GM23338 (cell line): ENCODE measurements at regions not wholly inside any gene's neighbourhood (a gene's known extent, or its start where the extent isn't known, plus 50 kb on each side); places are given as distances from the start of the nearest gene placed in this dataset.

ENCODE experiments used
- ATAC-seq: fragments of 200-7000 bp; cut with Tn5 transposase; 3 replicates; pipeline ENCODE4 v1.9.1; 2020
- DNase-seq: peaks from one replicate; pipeline ENCODE4 v3.0.0-alpha.2; 2015; ENCODE audit warnings: low spot score
- H2AFZ ChIP-seq: fragments of 200-600 bp; sonication (generic); 2 replicates; pipeline ENCODE4 v1.8.0; 2016; ENCODE audit warnings: antibody characterized with exemption, mild to moderate bottlenecking, moderate library complexity
- H3F3A ChIP-seq: fragments of 200-600 bp; sonication (generic); replicated peaks from 2 replicates; pipeline ENCODE4 v1.8.0; 2017; ENCODE audit warnings: antibody characterized with exemption, mixed run types, low read depth
- H3K27ac ChIP-seq: fragments of 200-600 bp; sonication (generic); 2 replicates; pipeline ENCODE4 v1.6.1; 2016; ENCODE audit warnings: low read depth
- H3K27me3 ChIP-seq: fragments of 200-600 bp; sonication (generic); 2 replicates; pipeline ENCODE4 v1.8.0; 2016; ENCODE audit warnings: mild to moderate bottlenecking, mixed run types, moderate library complexity; ENCODE audit not compliant: insufficient read depth
- H3K36me3 ChIP-seq: fragments of 200-600 bp; sonication (generic); 2 replicates; pipeline ENCODE4 v1.8.0; 2016; ENCODE audit warnings: mild to moderate bottlenecking; ENCODE audit not compliant: insufficient read depth
- H3K4me1 ChIP-seq: fragments of 200-600 bp; sonication (generic); 2 replicates; pipeline ENCODE4 v1.8.0; 2016; ENCODE audit warnings: mild to moderate bottlenecking, moderate library complexity; ENCODE audit not compliant: insufficient read depth
- H3K4me2 ChIP-seq: fragments of 200-600 bp; sonication (generic); 2 replicates; pipeline ENCODE4 v1.7.1; 2017; ENCODE audit warnings: mixed run types
- H3K4me3 ChIP-seq: fragments of 200-600 bp; sonication (generic); 2 replicates; pipeline ENCODE4 v1.6.1; 2016; ENCODE audit warnings: mixed run types
- H3K79me2 ChIP-seq: fragments of 200-600 bp; sonication (generic); replicated peaks from 2 replicates; pipeline ENCODE4 v1.8.0; 2017; ENCODE audit warnings: mild to moderate bottlenecking; ENCODE audit not compliant: insufficient read depth
- H3K9me2 ChIP-seq: fragments of 200-600 bp; sonication (generic); 2 replicates; pipeline ENCODE4 v1.8.0; 2017; ENCODE audit not compliant: insufficient read depth
- H4K20me1 ChIP-seq: fragments of 200-600 bp; sonication (generic); replicated peaks from 2 replicates; pipeline ENCODE4 v1.8.0; 2017; ENCODE audit warnings: mild to moderate bottlenecking; ENCODE audit not compliant: insufficient read depth
- H3K27ac Mint-ChIP-seq: 2 replicates; pipeline ENCODE4 v1.8.0; 2020; ENCODE audit warnings: inconsistent platforms, mild to moderate bottlenecking, moderate library complexity, mixed read lengths
- H3K27me3 Mint-ChIP-seq: 3 replicates; pipeline ENCODE4 v1.8.0; 2022; ENCODE audit warnings: low read depth, mild to moderate bottlenecking, moderate library complexity, mixed read lengths, inconsistent platforms; ENCODE audit not compliant: insufficient read depth, poor library complexity
- H3K36me3 Mint-ChIP-seq: 3 replicates; pipeline ENCODE4 v1.8.0; 2021; ENCODE audit warnings: low read depth, mild to moderate bottlenecking, inconsistent platforms, moderate library complexity, mixed read lengths
- H3K4me1 Mint-ChIP-seq: 3 replicates; pipeline ENCODE4 v1.8.0; 2020; ENCODE audit warnings: mild to moderate bottlenecking, inconsistent platforms, mixed read lengths
- H3K4me3 Mint-ChIP-seq: 3 replicates; pipeline ENCODE4 v1.8.0; 2021; ENCODE audit warnings: moderate library complexity, mild to moderate bottlenecking, inconsistent platforms, mixed read lengths
- H3K9me3 Mint-ChIP-seq: 3 replicates; pipeline ENCODE4 v1.8.0; 2020; ENCODE audit warnings: moderate library complexity, mild to moderate bottlenecking, inconsistent platforms, mixed read lengths
- CREB1 ChIP-seq: fragments of 250-450 bp; sonication (Bioruptor Pico); IDR thresholded peaks from 2 replicates; pipeline ENCODE4 v1.5.0; 2020; ENCODE audit warnings: low read depth, mild to moderate bottlenecking, moderate library complexity
- EZH2 ChIP-seq: fragments of 200-600 bp; sonication (generic); IDR thresholded peaks from one replicate; pipeline ENCODE4 v1.8.0; 2017; ENCODE audit warnings: antibody characterized with exemption, mild to moderate bottlenecking, low read depth; ENCODE audit not compliant: unreplicated experiment
- EZH2phosphoT487 ChIP-seq: fragments of 200-600 bp; sonication (generic); IDR thresholded peaks from one replicate; pipeline ENCODE4 v1.8.1; 2018; ENCODE audit warnings: antibody characterized with exemption; ENCODE audit not compliant: unreplicated experiment
- JUNB ChIP-seq: IDR thresholded peaks from one replicate; pipeline ENCODE4 v1.6.1; 2016; ENCODE audit warnings: antibody characterized with exemption; ENCODE audit not compliant: unreplicated experiment
- NANOG ChIP-seq: IDR thresholded peaks from 2 replicates; pipeline ENCODE4 v1.6.1; 2016; ENCODE audit warnings: antibody characterized with exemption, borderline replicate concordance
- POLR2AphosphoS5 ChIP-seq: IDR thresholded peaks from 2 replicates; pipeline ENCODE4 v1.6.1; 2016; ENCODE audit warnings: antibody characterized with exemption, low read depth
- STAT1 ChIP-seq: IDR thresholded peaks from one replicate; pipeline ENCODE4 v1.6.1; 2016; ENCODE audit warnings: antibody characterized with exemption; ENCODE audit not compliant: unreplicated experiment
- ZNF114 ChIP-seq: fragments of 250-450 bp; sonication (Bioruptor Pico); IDR thresholded peaks from 2 replicates; pipeline ENCODE4 v1.5.0; 2020; ENCODE audit warnings: mild to moderate bottlenecking, moderate library complexity
- ZNF331 ChIP-seq: fragments of 250-450 bp; sonication (Bioruptor Pico); IDR thresholded peaks from 2 replicates; pipeline ENCODE4 v1.5.0; 2020; ENCODE audit warnings: low read depth, mild to moderate bottlenecking, moderate library complexity
- TF ChIP-seq, protein P1 (sequence below): fragments of 250-450 bp; sonication (Bioruptor Pico); IDR thresholded peaks from 2 replicates; pipeline ENCODE4 v1.5.0; 2020; ENCODE audit warnings: mild to moderate bottlenecking, moderate library complexity
- TF ChIP-seq, protein P2 (sequence below): IDR thresholded peaks from one replicate; pipeline ENCODE4 v1.6.1; 2018; ENCODE audit warnings: antibody characterized with exemption; ENCODE audit not compliant: unreplicated experiment
- TF ChIP-seq, protein P3 (sequence below), 2 experiments: fragments of 200-600 bp in 1 of 2; sonication (generic) in 1 of 2; conservative IDR thresholded peaks; 2 replicates each; pipeline versions ENCODE4 v1.5.1 to v1.6.1; 2016 to 2017; ENCODE audit warnings: antibody characterized with exemption in 2 of 2, low read depth in 2 of 2, mild to moderate bottlenecking in 2 of 2, moderate library complexity in 1 of 2
- TF ChIP-seq, protein P4 (sequence below): IDR thresholded peaks from 2 replicates; pipeline ENCODE4 v1.6.1; 2016; ENCODE audit warnings: antibody characterized with exemption

DNA sequence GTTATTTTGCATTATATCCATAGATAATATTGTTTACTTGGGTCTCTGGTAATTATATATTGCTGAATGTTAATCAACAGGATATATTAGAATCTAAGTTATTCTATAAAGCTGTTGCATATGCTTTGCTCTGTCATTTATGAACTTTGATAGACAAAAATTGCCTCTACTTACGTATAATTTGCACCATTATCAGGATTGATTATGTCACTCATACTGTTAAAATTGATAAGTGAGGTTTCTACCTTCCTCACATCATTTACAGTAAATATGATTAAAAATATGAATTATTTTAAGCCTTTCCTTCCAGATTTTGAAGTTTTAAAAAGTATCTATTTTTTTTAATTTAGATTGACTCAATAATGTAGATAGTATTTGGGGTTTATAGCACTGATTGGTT lies 1540.4 kb upstream of the PRMT6 start:
- Histone ChIP-seq H3F3A (no peaks in the 10 kb centered on the region), H3K4me2 (no peak overlapping the region), H3K36me3 (no peaks in the 10 kb centered on the region), H3K4me1 (no peaks in the 10 kb centered on the region), H3K79me2 (no peaks in the 10 kb centered on the region), H4K20me1 (no peaks in the 10 kb centered on the region), H2AFZ (no peak overlapping the region), H3K27ac (no peak overlapping the region), H3K4me3 (no peak overlapping the region), H3K9me2 (no peaks in the 10 kb centered on the region), H3K27me3 (no peaks in the 10 kb centered on the region)
- Mint-ChIP-seq H3K4me3 (no peak overlapping the region), H3K27me3 (no peaks in the 10 kb centered on the region), H3K36me3 (no peaks in the 10 kb centered on the region), H3K27ac (no peak overlapping the region), H3K9me3 (no peaks in the 10 kb centered on the region), H3K4me1 (no peaks in the 10 kb centered on the region)
- TF ChIP-seq, protein P1, sequence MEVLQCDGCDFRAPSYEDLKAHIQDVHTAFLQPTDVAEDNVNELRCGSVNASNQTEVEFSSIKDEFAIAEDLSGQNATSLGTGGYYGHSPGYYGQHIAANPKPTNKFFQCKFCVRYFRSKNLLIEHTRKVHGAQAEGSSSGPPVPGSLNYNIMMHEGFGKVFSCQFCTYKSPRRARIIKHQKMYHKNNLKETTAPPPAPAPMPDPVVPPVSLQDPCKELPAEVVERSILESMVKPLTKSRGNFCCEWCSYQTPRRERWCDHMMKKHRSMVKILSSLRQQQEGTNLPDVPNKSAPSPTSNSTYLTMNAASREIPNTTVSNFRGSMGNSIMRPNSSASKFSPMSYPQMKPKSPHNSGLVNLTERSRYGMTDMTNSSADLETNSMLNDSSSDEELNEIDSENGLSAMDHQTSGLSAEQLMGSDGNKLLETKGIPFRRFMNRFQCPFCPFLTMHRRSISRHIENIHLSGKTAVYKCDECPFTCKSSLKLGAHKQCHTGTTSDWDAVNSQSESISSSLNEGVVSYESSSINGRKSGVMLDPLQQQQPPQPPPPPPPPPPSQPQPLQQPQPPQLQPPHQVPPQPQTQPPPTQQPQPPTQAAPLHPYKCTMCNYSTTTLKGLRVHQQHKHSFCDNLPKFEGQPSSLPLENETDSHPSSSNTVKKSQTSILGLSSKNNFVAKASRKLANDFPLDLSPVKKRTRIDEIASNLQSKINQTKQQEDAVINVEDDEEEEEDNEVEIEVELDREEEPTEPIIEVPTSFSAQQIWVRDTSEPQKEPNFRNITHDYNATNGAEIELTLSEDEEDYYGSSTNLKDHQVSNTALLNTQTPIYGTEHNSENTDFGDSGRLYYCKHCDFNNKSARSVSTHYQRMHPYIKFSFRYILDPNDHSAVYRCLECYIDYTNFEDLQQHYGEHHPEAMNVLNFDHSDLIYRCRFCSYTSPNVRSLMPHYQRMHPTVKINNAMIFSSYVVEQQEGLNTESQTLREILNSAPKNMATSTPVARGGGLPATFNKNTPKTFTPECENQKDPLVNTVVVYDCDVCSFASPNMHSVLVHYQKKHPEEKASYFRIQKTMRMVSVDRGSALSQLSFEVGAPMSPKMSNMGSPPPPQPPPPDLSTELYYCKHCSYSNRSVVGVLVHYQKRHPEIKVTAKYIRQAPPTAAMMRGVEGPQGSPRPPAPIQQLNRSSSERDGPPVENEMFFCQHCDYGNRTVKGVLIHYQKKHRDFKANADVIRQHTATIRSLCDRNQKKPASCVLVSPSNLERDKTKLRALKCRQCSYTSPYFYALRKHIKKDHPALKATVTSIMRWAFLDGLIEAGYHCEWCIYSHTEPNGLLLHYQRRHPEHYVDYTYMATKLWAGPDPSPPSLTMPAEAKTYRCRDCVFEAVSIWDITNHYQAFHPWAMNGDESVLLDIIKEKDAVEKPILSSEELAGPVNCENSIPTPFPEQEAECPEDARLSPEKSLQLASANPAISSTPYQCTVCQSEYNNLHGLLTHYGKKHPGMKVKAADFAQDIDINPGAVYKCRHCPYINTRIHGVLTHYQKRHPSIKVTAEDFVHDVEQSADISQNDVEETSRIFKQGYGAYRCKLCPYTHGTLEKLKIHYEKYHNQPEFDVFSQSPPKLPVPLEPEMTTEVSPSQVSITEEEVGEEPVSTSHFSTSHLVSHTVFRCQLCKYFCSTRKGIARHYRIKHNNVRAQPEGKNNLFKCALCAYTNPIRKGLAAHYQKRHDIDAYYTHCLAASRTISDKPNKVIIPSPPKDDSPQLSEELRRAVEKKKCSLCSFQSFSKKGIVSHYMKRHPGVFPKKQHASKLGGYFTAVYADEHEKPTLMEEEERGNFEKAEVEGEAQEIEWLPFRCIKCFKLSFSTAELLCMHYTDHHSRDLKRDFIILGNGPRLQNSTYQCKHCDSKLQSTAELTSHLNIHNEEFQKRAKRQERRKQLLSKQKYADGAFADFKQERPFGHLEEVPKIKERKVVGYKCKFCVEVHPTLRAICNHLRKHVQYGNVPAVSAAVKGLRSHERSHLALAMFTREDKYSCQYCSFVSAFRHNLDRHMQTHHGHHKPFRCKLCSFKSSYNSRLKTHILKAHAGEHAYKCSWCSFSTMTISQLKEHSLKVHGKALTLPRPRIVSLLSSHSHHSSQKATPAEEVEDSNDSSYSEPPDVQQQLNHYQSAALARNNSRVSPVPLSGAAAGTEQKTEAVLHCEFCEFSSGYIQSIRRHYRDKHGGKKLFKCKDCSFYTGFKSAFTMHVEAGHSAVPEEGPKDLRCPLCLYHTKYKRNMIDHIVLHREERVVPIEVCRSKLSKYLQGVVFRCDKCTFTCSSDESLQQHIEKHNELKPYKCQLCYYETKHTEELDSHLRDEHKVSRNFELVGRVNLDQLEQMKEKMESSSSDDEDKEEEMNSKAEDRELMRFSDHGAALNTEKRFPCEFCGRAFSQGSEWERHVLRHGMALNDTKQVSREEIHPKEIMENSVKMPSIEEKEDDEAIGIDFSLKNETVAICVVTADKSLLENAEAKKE, result no peak
- TF ChIP-seq, protein P2, sequence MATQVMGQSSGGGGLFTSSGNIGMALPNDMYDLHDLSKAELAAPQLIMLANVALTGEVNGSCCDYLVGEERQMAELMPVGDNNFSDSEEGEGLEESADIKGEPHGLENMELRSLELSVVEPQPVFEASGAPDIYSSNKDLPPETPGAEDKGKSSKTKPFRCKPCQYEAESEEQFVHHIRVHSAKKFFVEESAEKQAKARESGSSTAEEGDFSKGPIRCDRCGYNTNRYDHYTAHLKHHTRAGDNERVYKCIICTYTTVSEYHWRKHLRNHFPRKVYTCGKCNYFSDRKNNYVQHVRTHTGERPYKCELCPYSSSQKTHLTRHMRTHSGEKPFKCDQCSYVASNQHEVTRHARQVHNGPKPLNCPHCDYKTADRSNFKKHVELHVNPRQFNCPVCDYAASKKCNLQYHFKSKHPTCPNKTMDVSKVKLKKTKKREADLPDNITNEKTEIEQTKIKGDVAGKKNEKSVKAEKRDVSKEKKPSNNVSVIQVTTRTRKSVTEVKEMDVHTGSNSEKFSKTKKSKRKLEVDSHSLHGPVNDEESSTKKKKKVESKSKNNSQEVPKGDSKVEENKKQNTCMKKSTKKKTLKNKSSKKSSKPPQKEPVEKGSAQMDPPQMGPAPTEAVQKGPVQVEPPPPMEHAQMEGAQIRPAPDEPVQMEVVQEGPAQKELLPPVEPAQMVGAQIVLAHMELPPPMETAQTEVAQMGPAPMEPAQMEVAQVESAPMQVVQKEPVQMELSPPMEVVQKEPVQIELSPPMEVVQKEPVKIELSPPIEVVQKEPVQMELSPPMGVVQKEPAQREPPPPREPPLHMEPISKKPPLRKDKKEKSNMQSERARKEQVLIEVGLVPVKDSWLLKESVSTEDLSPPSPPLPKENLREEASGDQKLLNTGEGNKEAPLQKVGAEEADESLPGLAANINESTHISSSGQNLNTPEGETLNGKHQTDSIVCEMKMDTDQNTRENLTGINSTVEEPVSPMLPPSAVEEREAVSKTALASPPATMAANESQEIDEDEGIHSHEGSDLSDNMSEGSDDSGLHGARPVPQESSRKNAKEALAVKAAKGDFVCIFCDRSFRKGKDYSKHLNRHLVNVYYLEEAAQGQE, result no peak
- TF ChIP-seq STAT1, result no peak
- no peak for TF ChIP-seq NANOG
- no peak for TF ChIP-seq ZNF114 (CRISPR knock-in tag)
- no peak for TF ChIP-seq EZH2
- TF ChIP-seq, protein P3, sequence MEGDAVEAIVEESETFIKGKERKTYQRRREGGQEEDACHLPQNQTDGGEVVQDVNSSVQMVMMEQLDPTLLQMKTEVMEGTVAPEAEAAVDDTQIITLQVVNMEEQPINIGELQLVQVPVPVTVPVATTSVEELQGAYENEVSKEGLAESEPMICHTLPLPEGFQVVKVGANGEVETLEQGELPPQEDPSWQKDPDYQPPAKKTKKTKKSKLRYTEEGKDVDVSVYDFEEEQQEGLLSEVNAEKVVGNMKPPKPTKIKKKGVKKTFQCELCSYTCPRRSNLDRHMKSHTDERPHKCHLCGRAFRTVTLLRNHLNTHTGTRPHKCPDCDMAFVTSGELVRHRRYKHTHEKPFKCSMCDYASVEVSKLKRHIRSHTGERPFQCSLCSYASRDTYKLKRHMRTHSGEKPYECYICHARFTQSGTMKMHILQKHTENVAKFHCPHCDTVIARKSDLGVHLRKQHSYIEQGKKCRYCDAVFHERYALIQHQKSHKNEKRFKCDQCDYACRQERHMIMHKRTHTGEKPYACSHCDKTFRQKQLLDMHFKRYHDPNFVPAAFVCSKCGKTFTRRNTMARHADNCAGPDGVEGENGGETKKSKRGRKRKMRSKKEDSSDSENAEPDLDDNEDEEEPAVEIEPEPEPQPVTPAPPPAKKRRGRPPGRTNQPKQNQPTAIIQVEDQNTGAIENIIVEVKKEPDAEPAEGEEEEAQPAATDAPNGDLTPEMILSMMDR (conservative IDR thresholded peaks at IDR 0.05; ENCODE audit: low read depth in 2 of 2), result no peak
- TF ChIP-seq POLR2AphosphoS5, result no peak
- TF ChIP-seq CREB1, result no peak
- no peak for TF ChIP-seq EZH2phosphoT487
- no peak for TF ChIP-seq JUNB
- TF ChIP-seq, protein P4, sequence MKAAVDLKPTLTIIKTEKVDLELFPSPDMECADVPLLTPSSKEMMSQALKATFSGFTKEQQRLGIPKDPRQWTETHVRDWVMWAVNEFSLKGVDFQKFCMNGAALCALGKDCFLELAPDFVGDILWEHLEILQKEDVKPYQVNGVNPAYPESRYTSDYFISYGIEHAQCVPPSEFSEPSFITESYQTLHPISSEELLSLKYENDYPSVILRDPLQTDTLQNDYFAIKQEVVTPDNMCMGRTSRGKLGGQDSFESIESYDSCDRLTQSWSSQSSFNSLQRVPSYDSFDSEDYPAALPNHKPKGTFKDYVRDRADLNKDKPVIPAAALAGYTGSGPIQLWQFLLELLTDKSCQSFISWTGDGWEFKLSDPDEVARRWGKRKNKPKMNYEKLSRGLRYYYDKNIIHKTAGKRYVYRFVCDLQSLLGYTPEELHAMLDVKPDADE, result no peak
- no peak for TF ChIP-seq ZNF331 (CRISPR knock-in tag)
- no peak for DNase-seq
- ATAC-seq, result no peak
